PC-9 (cell line): ENCODE measurements at regions not wholly inside any gene's neighbourhood (a gene's known extent, or its start where the extent isn't known, plus 50 kb on each side); places are given as distances from the start of the nearest gene placed in this dataset.
"Not testable (repeated sequence)": the region's sequence is repeated elsewhere in the genome, so short reads cannot be mapped to it uniquely, and the experiment has no call there.

Experiments used
- BruUV-seq: library from RNA; stranded (reverse); fragments of 400-500 nt; replicated peaks from 2 replicates; lab custom pipeline; 2021; lab: Mats Ljungman, UMichigan
- CTCF ChIA-PET: fragments of 300-600 bp; sonication (Branson Sonifier 250); formaldehyde crosslinking; loops from one replicate; lab custom pipeline; 2022; ENCODE audit warnings: antibody characterized with exemption; lab: Charles Lee
- POLR2A ChIA-PET: fragments of 300-600 bp; sonication (Branson Sonifier 250); formaldehyde crosslinking; loops from one replicate; lab custom pipeline; 2022; ENCODE audit warnings: antibody characterized with exemption; ENCODE audit not compliant: unreplicated experiment; lab: Charles Lee
- DNase-seq, 2 experiments: peaks; one replicate each; pipeline versions ENCODE4 v3.0.0 to v3.0.0-alpha.2; 2015 to 2022; ENCODE audit warnings: mixed read lengths in 1 of 2
- H2AFZ ChIP-seq: fragments of 200-600 bp; sonication (generic); 2 replicates; pipeline ENCODE4 v1.8.1; 2017; ENCODE audit warnings: antibody characterized with exemption
- H3F3A ChIP-seq: fragments of 200-600 bp; sonication (generic); 2 replicates; pipeline ENCODE4 v1.8.1; 2017; ENCODE audit warnings: antibody characterized with exemption, mild to moderate bottlenecking, low read depth; ENCODE audit not compliant: insufficient read depth
- H3K27ac ChIP-seq: fragments of 200-600 bp; sonication (generic); 2 replicates; pipeline ENCODE4 v1.6.1; 2016; ENCODE audit warnings: mixed run types
- H3K27me3 ChIP-seq: fragments of 200-600 bp; sonication (generic); 2 replicates; pipeline ENCODE4 v1.6.1; 2016; ENCODE audit warnings: low read depth, mixed run types; ENCODE audit not compliant: insufficient read depth
- H3K36me3 ChIP-seq: fragments of 200-600 bp; sonication (generic); 2 replicates; pipeline ENCODE4 v1.6.1; 2016; ENCODE audit warnings: low read depth, mixed run types
- H3K4me1 ChIP-seq: fragments of 200-600 bp; sonication (generic); replicated peaks from 2 replicates; pipeline ENCODE4 v1.6.1; 2016; ENCODE audit warnings: mixed run types; ENCODE audit not compliant: insufficient read depth
- H3K4me2 ChIP-seq: fragments of 200-600 bp; sonication (generic); 2 replicates; pipeline ENCODE4 v1.6.1; 2017; ENCODE audit warnings: mixed run types
- H3K4me3 ChIP-seq: fragments of 200-600 bp; sonication (generic); 2 replicates; pipeline ENCODE4 v1.6.1; 2016; ENCODE audit warnings: mixed run types
- H3K79me2 ChIP-seq: fragments of 200-600 bp; sonication (generic); 2 replicates; pipeline ENCODE4 v1.6.1; 2017; ENCODE audit warnings: low read depth, mixed run types
- H3K9me2 ChIP-seq: fragments of 200-600 bp; sonication (generic); 2 replicates; pipeline ENCODE4 v1.8.1; 2017; ENCODE audit warnings: mild to moderate bottlenecking; ENCODE audit not compliant: insufficient read depth
- H3K9me3 ChIP-seq: fragments of 200-600 bp; sonication (generic); 2 replicates; pipeline ENCODE4 v1.8.1; 2016; ENCODE audit warnings: low read depth; ENCODE audit not compliant: insufficient read depth
- H4K20me1 ChIP-seq: fragments of 200-600 bp; sonication (generic); 2 replicates; pipeline ENCODE4 v1.8.1; 2017; ENCODE audit not compliant: insufficient read depth
- EZH2 ChIP-seq: fragments of 200-600 bp; sonication (generic); IDR thresholded peaks from 2 replicates; pipeline ENCODE4 v1.8.0; 2017; ENCODE audit warnings: antibody characterized with exemption, low read depth
- intact Hi-C: fragments of 100-400 bp; cut with micrococcal nuclease; formaldehyde crosslinking; loops from one replicate; pipeline ENCODE4 v1.10.0; 2022; ENCODE audit not compliant: unreplicated experiment
- TF ChIP-seq, protein P1 (sequence below): fragments of 200-600 bp; sonication (generic); conservative IDR thresholded peaks from 2 replicates; pipeline ENCODE4 v1.6.1; 2017; ENCODE audit warnings: mixed run types, antibody characterized with exemption, mild to moderate bottlenecking, moderate library complexity

DNA sequence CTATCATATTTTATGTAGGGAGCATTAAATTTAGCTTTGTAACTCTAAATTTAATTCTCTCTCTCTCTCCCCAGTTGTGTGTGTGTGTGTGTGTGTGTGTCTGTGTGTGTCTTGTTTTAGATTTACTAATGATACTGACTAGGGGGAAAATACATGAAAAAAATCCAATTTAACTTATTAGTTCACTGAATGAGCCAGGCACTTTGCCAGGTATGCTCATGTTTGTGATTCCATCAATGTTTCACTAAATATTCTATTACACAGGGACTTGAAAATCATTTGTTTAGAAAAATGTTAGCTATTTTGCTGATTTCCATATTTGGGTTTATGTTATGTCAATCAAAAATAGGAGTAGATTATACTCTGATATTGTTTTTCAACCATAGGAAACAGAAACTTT is 203.7 kb upstream of the ZNF804A start:
- no peaks in the 10 kb centered on the region for H3K9me2 ChIP-seq
- H3K4me2 ChIP-seq, result no peak overlapping the region
- H3K4me1 ChIP-seq, result no peaks in the 10 kb centered on the region
- no peaks in the 10 kb centered on the region for H3K79me2 ChIP-seq
- ChIA-PET POLR2A (interaction anchor here (0.7 kb wide), 1 partner anchor 94 kb away, joined by 9 read pairs; no protein-coding TSS in a partner anchor), CTCF (no interaction called here)
- no peak for DNase-seq
- H3K36me3 ChIP-seq, result no peaks in the 10 kb centered on the region
- H3K4me3 ChIP-seq, result no peak overlapping the region
- no peak overlapping the region for H3K27ac ChIP-seq
- H4K20me1 ChIP-seq, result no peaks in the 10 kb centered on the region
- no peaks in the 10 kb centered on the region for H3K27me3 ChIP-seq
- no peak for TF ChIP-seq EZH2
- TF ChIP-seq, protein P1, sequence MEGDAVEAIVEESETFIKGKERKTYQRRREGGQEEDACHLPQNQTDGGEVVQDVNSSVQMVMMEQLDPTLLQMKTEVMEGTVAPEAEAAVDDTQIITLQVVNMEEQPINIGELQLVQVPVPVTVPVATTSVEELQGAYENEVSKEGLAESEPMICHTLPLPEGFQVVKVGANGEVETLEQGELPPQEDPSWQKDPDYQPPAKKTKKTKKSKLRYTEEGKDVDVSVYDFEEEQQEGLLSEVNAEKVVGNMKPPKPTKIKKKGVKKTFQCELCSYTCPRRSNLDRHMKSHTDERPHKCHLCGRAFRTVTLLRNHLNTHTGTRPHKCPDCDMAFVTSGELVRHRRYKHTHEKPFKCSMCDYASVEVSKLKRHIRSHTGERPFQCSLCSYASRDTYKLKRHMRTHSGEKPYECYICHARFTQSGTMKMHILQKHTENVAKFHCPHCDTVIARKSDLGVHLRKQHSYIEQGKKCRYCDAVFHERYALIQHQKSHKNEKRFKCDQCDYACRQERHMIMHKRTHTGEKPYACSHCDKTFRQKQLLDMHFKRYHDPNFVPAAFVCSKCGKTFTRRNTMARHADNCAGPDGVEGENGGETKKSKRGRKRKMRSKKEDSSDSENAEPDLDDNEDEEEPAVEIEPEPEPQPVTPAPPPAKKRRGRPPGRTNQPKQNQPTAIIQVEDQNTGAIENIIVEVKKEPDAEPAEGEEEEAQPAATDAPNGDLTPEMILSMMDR, result no peak
- intact Hi-C loops, result no loop called here
- H2AFZ ChIP-seq, result no peak overlapping the region
- H3K9me3 ChIP-seq, result no peaks in the 10 kb centered on the region
- no TSS peak for BruUV-seq
- H3F3A ChIP-seq, result no peaks in the 10 kb centered on the region

DNA sequence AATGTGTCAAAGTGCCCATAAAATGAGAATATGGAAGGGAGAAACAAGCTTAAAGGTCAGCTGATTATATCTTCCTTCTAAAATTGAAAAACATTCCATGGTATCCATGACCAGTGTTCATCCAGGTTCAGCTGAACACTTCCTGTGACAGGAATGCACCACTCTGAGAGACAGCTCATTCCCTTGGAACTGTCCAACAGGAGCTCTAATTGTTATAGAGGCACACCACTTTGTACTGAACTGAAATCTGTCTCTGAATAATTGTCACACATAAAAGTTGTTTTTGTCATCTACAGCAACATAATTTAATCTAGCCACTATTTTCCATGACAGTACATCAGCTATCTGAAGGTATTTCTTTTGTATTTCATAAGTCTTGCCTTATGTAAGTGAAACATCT is 195.9 kb upstream of the ZNF804A start:
- no peak for DNase-seq

DNA sequence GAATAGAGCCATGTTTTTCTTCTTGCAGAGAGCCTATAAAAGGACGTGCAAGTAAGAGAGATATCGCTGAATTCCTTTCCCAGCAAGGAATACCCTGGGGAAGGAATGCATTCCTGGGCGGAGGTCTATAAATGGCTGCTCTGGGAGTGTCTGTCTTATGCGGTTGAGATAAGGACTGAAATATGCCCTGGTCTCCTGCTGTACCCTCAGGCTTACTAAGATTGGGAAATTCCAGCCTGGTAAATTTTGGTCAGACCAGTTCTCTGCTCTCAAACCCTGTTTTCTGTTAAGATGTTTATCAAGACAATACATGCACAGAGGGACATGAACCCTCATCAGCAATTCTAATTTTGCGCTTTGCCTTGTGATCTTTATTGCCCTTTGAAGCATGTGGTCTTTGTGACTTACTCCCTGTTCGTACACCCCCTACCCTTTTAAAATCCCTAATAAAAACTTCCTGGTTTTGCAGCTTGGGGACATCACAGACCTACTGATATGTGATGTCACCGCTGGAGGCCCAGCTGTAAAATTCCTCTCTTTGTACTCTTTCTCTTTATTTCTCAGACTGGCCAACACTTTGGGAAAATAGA is 191.2 kb upstream of the ZNF804A start:
- POLR2A ChIA-PET, H3K79me2 ChIP-seq: not testable (repeated sequence)

More for the DNA sequence above, 195.9 kb upstream of the ZNF804A start:
- Histone ChIP-seq H3K9me2 (no peaks in the 10 kb centered on the region), H3K36me3 (no peaks in the 10 kb centered on the region), H2AFZ (no peak overlapping the region), H3K4me1 (no peaks in the 10 kb centered on the region), H3K27ac (no peak overlapping the region), H3K79me2 (no peaks in the 10 kb centered on the region), H3K9me3 (peaks cover 7% of the 10 kb centered on the region; the same call in 1 of the 2 replicates), H4K20me1 (no peaks in the 10 kb centered on the region), H3K27me3 (no peaks in the 10 kb centered on the region), H3F3A (no peaks in the 10 kb centered on the region), H3K4me2 (no peak overlapping the region), H3K4me3 (no peak overlapping the region)
- TF ChIP-seq, protein P1, result no peak
- TF ChIP-seq EZH2, result no peak
- BruUV-seq, result no TSS peak
- ChIA-PET POLR2A (interaction anchor here (0.6 kb wide), 1 partner anchor 745 kb away, joined by 3 read pairs; no protein-coding TSS in a partner anchor), CTCF (no interaction called here)
- intact Hi-C loops, result no loop called here

More for the DNA sequence above, 191.2 kb upstream of the ZNF804A start:
- peaks cover 15% of the 10 kb centered on the region for H3K9me3 ChIP-seq
- H3K27me3 ChIP-seq, H3K27ac ChIP-seq, H3K4me3 ChIP-seq, CTCF ChIA-PET, H3K9me2 ChIP-seq, BruUV-seq, H3F3A ChIP-seq, intact Hi-C loops, H3K4me2 ChIP-seq, H3K36me3 ChIP-seq, H4K20me1 ChIP-seq, H3K4me1 ChIP-seq: not testable (repeated sequence)
- peak overlapping the region; percentile 57 for H2AFZ ChIP-seq
- DNase-seq, result peak; percentile 54 to 55
